Cardiac muscle cell (in vitro differentiated cells and primary cell): ENCODE measurements at regions not wholly inside any gene's neighbourhood (a gene's known extent, or its start where the extent isn't known, plus 50 kb on each side); places are given as distances from the start of the nearest gene placed in this dataset.

Experiments used
- DNase-seq, 2 donors: peaks; one replicate each; pipeline versions ENCODE4 v3.0.0 to v3.0.0-alpha.2; 2010 to 2017; ENCODE audit warnings: low read depth in 1 of 2, low spot score in 1 of 2
- H3K27ac ChIP-seq: fragments of 200-600 bp; sonication (generic); 2 replicates; pipeline ENCODE4 v1.5.1; 2016
- H3K27me3 ChIP-seq: fragments of 200-600 bp; sonication (generic); 2 replicates; pipeline ENCODE4 v1.6.0; 2016; ENCODE audit warnings: control low read depth
- H3K36me3 ChIP-seq: fragments of 200-600 bp; sonication (generic); 2 replicates; pipeline ENCODE4 v1.5.1; 2016; ENCODE audit warnings: control low read depth
- H3K4me1 ChIP-seq: fragments of 200-600 bp; sonication (generic); 2 replicates; pipeline ENCODE4 v1.8.1; 2017; ENCODE audit warnings: low read depth, mild to moderate bottlenecking, mixed run types
- H3K4me3 ChIP-seq: fragments of 200-600 bp; sonication (generic); 2 replicates; pipeline ENCODE4 v1.5.1; 2016; ENCODE audit warnings: mild to moderate bottlenecking
- H3K9me3 ChIP-seq: fragments of 200-600 bp; sonication (generic); 2 replicates; pipeline ENCODE4 v1.5.1; 2017; ENCODE audit warnings: low read depth, mild to moderate bottlenecking, control low read depth
- CTCF ChIP-seq: IDR thresholded peaks from 2 replicates; pipeline ENCODE4 v1.5.1; 2012; ENCODE audit warnings: low read depth, mild to moderate bottlenecking, low read length

DNA sequence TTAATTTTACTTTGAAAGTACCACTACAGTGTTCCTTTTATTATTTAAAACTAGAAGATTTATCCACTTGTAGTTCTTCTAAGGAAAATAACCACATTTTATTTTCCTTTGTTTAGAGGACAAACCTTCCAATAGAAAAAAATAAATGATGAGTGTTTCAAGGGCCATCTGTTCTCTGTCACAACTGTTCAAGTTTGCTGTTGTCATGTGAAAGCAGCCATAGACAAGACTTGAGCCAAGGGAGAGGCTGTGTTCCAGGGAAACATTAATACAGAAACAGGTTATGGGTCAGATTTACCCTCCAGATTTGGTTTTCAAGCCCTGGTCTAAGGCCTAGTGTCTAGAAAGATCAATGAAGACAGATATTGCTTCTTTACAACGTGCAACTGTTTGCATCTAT, 463.6 kb downstream of the C6orf118 start:
- no peaks in the 10 kb centered on the region for H3K4me1 ChIP-seq
- H3K27ac ChIP-seq: no peak overlapping the region
- no peak overlapping the region for H3K4me3 ChIP-seq
- peak in 1 of 2 donors; percentile 40 for DNase-seq
- no peaks in the 10 kb centered on the region for H3K27me3 ChIP-seq
- TF ChIP-seq CTCF: no peak
- H3K9me3 ChIP-seq: no peaks in the 10 kb centered on the region
- H3K36me3 ChIP-seq: no peaks in the 10 kb centered on the region

- no peak overlapping the region for H3K27ac ChIP-seq
- H3K36me3 ChIP-seq: no peaks in the 10 kb centered on the region
- H3K9me3 ChIP-seq: no peaks in the 10 kb centered on the region
- no peak for DNase-seq
- H3K4me1 ChIP-seq: no peaks in the 10 kb centered on the region
- no peak for TF ChIP-seq CTCF
- no peaks in the 10 kb centered on the region for H3K27me3 ChIP-seq
- no peak overlapping the region for H3K4me3 ChIP-seq
Observed at GRCh38 chr6:164842085-164842484, 467.3 kb downstream of the C6orf118 start.

GRCh38 chr6:164838068-164838615, 471.3 kb downstream of the C6orf118 start:
- no peaks in the 10 kb centered on the region for H3K9me3 ChIP-seq

DNA sequence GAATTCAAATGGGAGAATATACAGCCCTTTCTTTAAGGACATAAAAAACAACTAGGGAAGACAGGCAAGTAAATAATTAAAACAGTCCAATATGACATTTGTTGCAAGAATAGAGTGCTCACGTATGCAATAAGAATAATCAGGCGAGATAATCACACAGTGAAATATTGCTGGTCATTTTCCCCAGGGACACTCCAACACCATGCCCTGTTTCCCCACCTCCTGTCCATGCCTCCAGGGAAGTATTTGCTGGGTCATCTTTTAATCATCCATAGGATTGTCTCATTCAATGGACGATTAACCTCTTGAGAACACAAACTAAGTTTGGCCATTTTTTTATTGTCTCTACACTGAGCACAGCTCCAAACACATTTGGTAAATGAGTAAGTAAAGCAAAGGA, 472.9 kb downstream of the C6orf118 start:
- TF ChIP-seq CTCF: no peak
- no peak for DNase-seq
- Histone ChIP-seq H3K4me3 (no peak overlapping the region), H3K9me3 (no peaks in the 10 kb centered on the region), H3K4me1 (no peaks in the 10 kb centered on the region), H3K27ac (no peak overlapping the region), H3K36me3 (no peaks in the 10 kb centered on the region), H3K27me3 (no peaks in the 10 kb centered on the region)

More at GRCh38 chr6:164838068-164838615, 471.3 kb downstream of the C6orf118 start:
- DNase-seq: peak in 1 of 2 donors; percentile 40
- H3K4me1 ChIP-seq: no peaks in the 10 kb centered on the region
- H3K27me3 ChIP-seq: no peaks in the 10 kb centered on the region
- H3K36me3 ChIP-seq: no peaks in the 10 kb centered on the region
- TF ChIP-seq CTCF: no peak
- H3K27ac ChIP-seq: no peak overlapping the region
- no peak overlapping the region for H3K4me3 ChIP-seq

GRCh38 chr6:164832410-164832809, 477.0 kb downstream of the C6orf118 start:
- Histone ChIP-seq H3K27ac (no peak overlapping the region), H3K4me1 (no peaks in the 10 kb centered on the region), H3K27me3 (no peaks in the 10 kb centered on the region), H3K36me3 (no peaks in the 10 kb centered on the region), H3K4me3 (no peak overlapping the region), H3K9me3 (no peaks in the 10 kb centered on the region)
- no peak for TF ChIP-seq CTCF
- DNase-seq: no peak

DNA sequence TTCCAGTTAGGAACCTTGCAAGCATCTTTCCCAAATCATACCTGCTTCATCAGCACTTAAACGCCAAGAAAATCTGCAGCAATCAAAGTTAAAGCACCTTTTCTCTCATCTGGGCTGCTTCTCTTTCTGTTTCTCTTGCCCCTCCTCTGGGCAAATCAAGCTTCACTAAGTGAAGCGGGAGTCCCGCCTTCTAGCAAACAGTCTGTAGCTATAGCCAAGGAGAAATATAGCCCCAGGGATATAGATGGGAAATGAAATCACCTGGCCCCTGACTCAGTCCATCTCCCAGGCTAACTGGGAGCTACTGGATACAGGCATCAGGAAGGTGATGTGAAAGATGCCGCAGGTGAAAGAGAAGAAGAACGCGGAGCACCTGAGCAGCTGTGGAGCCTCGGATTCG, 481.9 kb downstream of the C6orf118 start:
- no peaks in the 10 kb centered on the region for H3K36me3 ChIP-seq
- no peak for DNase-seq
- no peak overlapping the region for H3K4me3 ChIP-seq
- no peaks in the 10 kb centered on the region for H3K4me1 ChIP-seq
- H3K27me3 ChIP-seq: no peaks in the 10 kb centered on the region
- H3K9me3 ChIP-seq: no peaks in the 10 kb centered on the region
- no peak overlapping the region for H3K27ac ChIP-seq
- TF ChIP-seq CTCF: no peak
